ENCODE measurements at regions not wholly inside any gene's neighbourhood (a gene's known extent, or its start where the extent isn't known, plus 50 kb on each side); places are given as distances from the start of the nearest gene placed in this dataset.

GRCh38 chr22:27372969-27373670 lies 428.4 kb downstream of the MN1 start:
- intact Hi-C loops (cut with DNase I, micrococcal nuclease): no loop called here
- ATAC-seq (peak; percentile 94), DNase-seq (peak; percentile 90 to 92)

GRCh38 chr22:27377501-27378295 lies 423.9 kb downstream of the MN1 start:
- DNase-seq (peak in 1 of 2 donors; percentile 33), ATAC-seq (peak; percentile 66)
- intact Hi-C loops (cut with DNase I, micrococcal nuclease): no loop called here

- intact Hi-C loops (cut with DNase I, micrococcal nuclease): no loop called here
- ATAC-seq: no peak
These were observed 423.2 kb downstream of the MN1 start for GRCh38 chr22:27378311-27378800.

GRCh38 chr22:27378995-27379394 lies 422.6 kb downstream of the MN1 start:
- ATAC-seq (no peak), DNase-seq (no peak)
- intact Hi-C loops (cut with DNase I, micrococcal nuclease): no loop called here

More at GRCh38 chr22:27378311-27378800, 423.2 kb downstream of the MN1 start:
- DNase-seq: no peak

GRCh38 chr22:27380855-27381254 lies 420.7 kb downstream of the MN1 start:
- no peak for DNase-seq
- no peak for ATAC-seq
- intact Hi-C loops (cut with DNase I, micrococcal nuclease): no loop called here

- intact Hi-C loops (cut with DNase I, micrococcal nuclease): no loop called here
- no peak for ATAC-seq
- no peak for DNase-seq
These were observed 420.0 kb downstream of the MN1 start for GRCh38 chr22:27381552-27381951.

- intact Hi-C loops (cut with DNase I, micrococcal nuclease): no loop called here
- no peak for ATAC-seq
- no peak for DNase-seq
These were observed 419.4 kb downstream of the MN1 start for GRCh38 chr22:27381960-27382742.

- ATAC-seq (no peak), DNase-seq (no peak)
- intact Hi-C loops (cut with DNase I, micrococcal nuclease): no loop called here
These were observed 418.6 kb downstream of the MN1 start for GRCh38 chr22:27382947-27383346.

- intact Hi-C loops (cut with DNase I, micrococcal nuclease): no loop called here
These were observed 417.7 kb downstream of the MN1 start for GRCh38 chr22:27383896-27384295.

GRCh38 chr22:27385261-27385998 lies 416.1 kb downstream of the MN1 start:
- intact Hi-C loops (cut with DNase I, micrococcal nuclease): no loop called here
- DNase-seq: no peak
- ATAC-seq: no peak

More at GRCh38 chr22:27383896-27384295, 417.7 kb downstream of the MN1 start:
- ATAC-seq (no peak), DNase-seq (no peak)

- no peak for ATAC-seq
- intact Hi-C loops (cut with DNase I, micrococcal nuclease): no loop called here
- no peak for DNase-seq
These were observed 415.4 kb downstream of the MN1 start for GRCh38 chr22:27386186-27386585.

GRCh38 chr22:27387561-27387960 lies 414.0 kb downstream of the MN1 start:
- ATAC-seq: no peak
- no peak for DNase-seq
- intact Hi-C loops (cut with DNase I, micrococcal nuclease): no loop called here

- no peak for ATAC-seq
- intact Hi-C loops (cut with DNase I, micrococcal nuclease): no loop called here
These were observed 413.4 kb downstream of the MN1 start for GRCh38 chr22:27388090-27388600.

GRCh38 chr22:27389727-27390075 lies 411.9 kb downstream of the MN1 start:
- ATAC-seq (no peak), DNase-seq (no peak)
- intact Hi-C loops (cut with DNase I, micrococcal nuclease): no loop called here

More at GRCh38 chr22:27388090-27388600, 413.4 kb downstream of the MN1 start:
- DNase-seq: no peak

GRCh38 chr22:27391092-27391770 lies 410.3 kb downstream of the MN1 start:
- no peak for ATAC-seq
- intact Hi-C loops (cut with DNase I, micrococcal nuclease): no loop called here
- no peak for DNase-seq

- ATAC-seq (no peak), DNase-seq (no peak)
- intact Hi-C loops (cut with DNase I, micrococcal nuclease): no loop called here
These were observed 408.2 kb downstream of the MN1 start for GRCh38 chr22:27393371-27393770.

GRCh38 chr22:27394806-27395404 lies 406.7 kb downstream of the MN1 start:
- intact Hi-C loops (cut with DNase I, micrococcal nuclease): no loop called here

More at GRCh38 chr22:27394806-27395404, 406.7 kb downstream of the MN1 start:
- ATAC-seq: no peak
- DNase-seq: no peak

Measured in left colon (tissue), 2 donors.